Body of pancreas (tissue), 4 donors: ENCODE measurements at regions not wholly inside any gene's neighbourhood (a gene's known extent, or its start where the extent isn't known, plus 50 kb on each side); places are given as distances from the start of the nearest gene placed in this dataset.

ENCODE experiments used
- ATAC-seq: fragments of 150-250 bp; one replicate; pipeline ENCODE4 v1.9.1; 2016
- DNase-seq, 4 donors: peaks; one replicate each; pipeline ENCODE4 v3.0.0-alpha.2; 2019
- H3K27ac ChIP-seq, 4 donors: fragments of 200-600 bp; sonication (generic); 1 replicate in 3 of 4; 2 replicates in 1 of 4; pipeline versions ENCODE4 v1.5.1 to v1.6.1; 2016 to 2019; ENCODE audit warnings: mild to moderate bottlenecking in 1 of 4, mixed read lengths in 1 of 4, moderate library complexity in 1 of 4
- H3K27me3 ChIP-seq, 2 donors: fragments of 200-600 bp; sonication (generic); one replicate each; pipeline ENCODE4 v1.6.0; 2016; ENCODE audit warnings: mild to moderate bottlenecking in 1 of 2
- H3K36me3 ChIP-seq, 2 donors: fragments of 200-600 bp; sonication (generic); replicated peaks in 1 of 2; 2 replicates each; pipeline ENCODE4 v1.5.1; 2016; ENCODE audit warnings: low read depth in 2 of 2; ENCODE audit not compliant: insufficient read depth in 1 of 2
- H3K4me1 ChIP-seq: fragments of 200-600 bp; sonication (generic); one replicate; pipeline ENCODE4 v1.6.0; 2016
- H3K4me3 ChIP-seq, 2 donors: fragments of 200-600 bp; sonication (generic); 1 replicate in 1 of 2; 2 replicates in 1 of 2; pipeline ENCODE4 v1.5.1; 2016 to 2019
- H3K9me3 ChIP-seq, 3 donors: fragments of 200-600 bp; sonication (generic); 1 replicate in 2 of 3; 2 replicates in 1 of 3; pipeline ENCODE4 v1.5.1; 2016
- POLR2A ChIP-seq, 3 donors: fragments of 450-650 bp; IDR thresholded peaks; one replicate each; pipeline ENCODE4 v1.6.1; 2016; ENCODE audit warnings: antibody characterized with exemption in 3 of 3, mild to moderate bottlenecking in 2 of 3
- WGBS, 2 donors: methylation state at CpG; one replicate each; pipeline ENCODE4 v1.1.5; 2017; 5-methylcytosine and 5-hydroxymethylcytosine counted together
- intact Hi-C: fragments of 100-400 bp; cut with DNase I; formaldehyde crosslinking; loops from one replicate; pipeline ENCODE4 v1.15.1; 2023
- TF ChIP-seq, protein P1 (sequence below), 7 experiments: fragments of 450-650 bp in 4 of 7; fragments of 200-600 bp in 3 of 7; sonication (generic) in 3 of 7; IDR thresholded peaks; one replicate each; pipeline ENCODE4 v1.5.1; 2016 to 2019; ENCODE audit warnings: antibody characterized with exemption in 7 of 7

DNA sequence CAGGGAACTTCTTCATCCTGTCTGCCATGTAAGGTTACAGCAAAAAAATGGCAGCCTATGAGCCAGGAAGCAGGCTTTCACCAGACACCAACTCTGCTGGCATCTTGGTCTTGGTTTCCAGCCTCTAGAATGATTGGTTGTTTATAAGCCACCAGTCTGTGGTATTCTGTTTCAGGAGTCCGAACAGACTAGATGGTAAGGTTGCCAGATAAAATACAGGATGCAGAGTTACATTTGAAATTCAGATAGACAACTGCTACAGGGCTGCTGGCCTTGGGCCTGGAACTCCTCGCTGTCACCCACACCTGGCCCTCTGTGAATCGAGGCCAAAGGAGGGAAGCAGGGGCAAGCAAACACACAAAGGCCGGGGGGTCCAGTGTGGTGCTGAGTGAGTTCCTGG, 478.8 kb upstream of the CCL2 start:
- Histone ChIP-seq H3K4me3 (no peak overlapping the region), H3K4me1 (no peaks in the 10 kb centered on the region), H3K27ac (no peak overlapping the region), H3K9me3 (no peaks in the 10 kb centered on the region), H3K27me3 (no peaks in the 10 kb centered on the region), H3K36me3 (no peaks in the 10 kb centered on the region)
- 47 to 66% methylated on average over 4 of the region's 4 CpGs for whole genome bisulfite sequencing, 2 donors
- TF ChIP-seq POLR2A (IDR thresholded peaks at IDR 0.05), result no peak
- TF ChIP-seq, protein P1, sequence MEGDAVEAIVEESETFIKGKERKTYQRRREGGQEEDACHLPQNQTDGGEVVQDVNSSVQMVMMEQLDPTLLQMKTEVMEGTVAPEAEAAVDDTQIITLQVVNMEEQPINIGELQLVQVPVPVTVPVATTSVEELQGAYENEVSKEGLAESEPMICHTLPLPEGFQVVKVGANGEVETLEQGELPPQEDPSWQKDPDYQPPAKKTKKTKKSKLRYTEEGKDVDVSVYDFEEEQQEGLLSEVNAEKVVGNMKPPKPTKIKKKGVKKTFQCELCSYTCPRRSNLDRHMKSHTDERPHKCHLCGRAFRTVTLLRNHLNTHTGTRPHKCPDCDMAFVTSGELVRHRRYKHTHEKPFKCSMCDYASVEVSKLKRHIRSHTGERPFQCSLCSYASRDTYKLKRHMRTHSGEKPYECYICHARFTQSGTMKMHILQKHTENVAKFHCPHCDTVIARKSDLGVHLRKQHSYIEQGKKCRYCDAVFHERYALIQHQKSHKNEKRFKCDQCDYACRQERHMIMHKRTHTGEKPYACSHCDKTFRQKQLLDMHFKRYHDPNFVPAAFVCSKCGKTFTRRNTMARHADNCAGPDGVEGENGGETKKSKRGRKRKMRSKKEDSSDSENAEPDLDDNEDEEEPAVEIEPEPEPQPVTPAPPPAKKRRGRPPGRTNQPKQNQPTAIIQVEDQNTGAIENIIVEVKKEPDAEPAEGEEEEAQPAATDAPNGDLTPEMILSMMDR (IDR thresholded peaks at IDR 0.05), result no peak
- DNase-seq, result no peak
- no peak for ATAC-seq
- intact Hi-C loops, result no loop called here

- no peak overlapping the region for H3K4me3 ChIP-seq
- H3K9me3 ChIP-seq, result no peaks in the 10 kb centered on the region
- WGBS, 2 donors, result 77 to 90% methylated on average over 9 of the region's 9 CpGs
- intact Hi-C loops, result no loop called here
- H3K36me3 ChIP-seq, result no peaks in the 10 kb centered on the region
- no peak for TF ChIP-seq POLR2A (IDR thresholded peaks at IDR 0.05)
- peak in 1 of 4 donors; percentile 19 for DNase-seq
- H3K27me3 ChIP-seq, result no peaks in the 10 kb centered on the region
- no peaks in the 10 kb centered on the region for H3K4me1 ChIP-seq
- no peak for ATAC-seq
- no peak overlapping the region for H3K27ac ChIP-seq
These were observed 478.2 kb upstream of the CCL2 start for GRCh38 chr17:33776903-33777302.

- no peak for TF ChIP-seq POLR2A (IDR thresholded peaks at IDR 0.05)
- TF ChIP-seq, protein P1 (IDR thresholded peaks at IDR 0.05), result no peak
- Histone ChIP-seq H3K4me3 (no peak overlapping the region), H3K27ac (no peak overlapping the region), H3K36me3 (no peaks in the 10 kb centered on the region), H3K27me3 (no peaks in the 10 kb centered on the region), H3K9me3 (no peaks in the 10 kb centered on the region), H3K4me1 (no peaks in the 10 kb centered on the region)
- intact Hi-C loops, result no loop called here
- 59 to 71% methylated on average over 5 of the region's 5 CpGs for WGBS, 2 donors
- DNase-seq (no peak), ATAC-seq (no peak)
These were observed 477.4 kb upstream of the CCL2 start for GRCh38 chr17:33777674-33778073.

DNA sequence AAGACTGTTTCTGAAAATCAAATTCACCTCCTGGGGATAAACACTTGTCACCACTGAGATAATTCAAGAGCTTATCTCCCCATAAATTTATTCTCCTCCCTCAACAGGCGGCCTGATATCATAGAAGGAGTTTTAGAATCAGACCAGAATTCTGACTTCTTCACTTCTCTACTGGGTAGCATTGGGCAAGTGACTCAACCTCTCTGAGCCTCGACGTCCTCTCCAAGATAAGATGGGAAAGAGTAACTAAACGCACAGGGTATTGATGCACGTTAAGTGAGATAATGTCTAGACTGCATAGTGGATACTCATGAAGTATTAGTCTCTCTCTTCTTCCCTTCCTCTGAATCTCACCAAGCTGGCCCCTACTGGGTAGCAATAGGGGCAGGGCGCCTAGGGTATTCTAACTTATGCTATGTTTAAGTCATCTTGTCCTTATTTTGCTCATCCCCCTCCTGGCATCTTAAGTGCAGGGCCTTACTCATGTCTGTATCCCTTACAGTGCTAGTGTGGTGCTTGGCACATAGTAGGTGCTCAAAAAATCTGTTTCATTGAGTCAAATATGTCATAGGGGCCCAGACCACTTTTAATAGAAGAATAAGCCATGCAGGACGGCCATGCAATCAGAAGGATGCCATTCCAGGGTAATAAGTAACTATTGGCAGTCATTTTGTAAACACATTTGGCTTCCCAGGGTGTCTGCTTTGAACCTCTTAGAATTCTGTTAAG, 476.4 kb upstream of the CCL2 start:
- no peak for ATAC-seq
- DNase-seq, result no peak
- Histone ChIP-seq H3K9me3 (no peaks in the 10 kb centered on the region), H3K27me3 (no peaks in the 10 kb centered on the region), H3K4me3 (no peak overlapping the region), H3K36me3 (no peaks in the 10 kb centered on the region), H3K4me1 (no peaks in the 10 kb centered on the region), H3K27ac (no peak overlapping the region)
- no peak for TF ChIP-seq POLR2A (IDR thresholded peaks at IDR 0.05)
- TF ChIP-seq, protein P1 (IDR thresholded peaks at IDR 0.05), result no peak
- intact Hi-C loops, result no loop called here
- WGBS, 2 donors, result 47 to 59% methylated on average over 7 of the region's 7 CpGs

DNA sequence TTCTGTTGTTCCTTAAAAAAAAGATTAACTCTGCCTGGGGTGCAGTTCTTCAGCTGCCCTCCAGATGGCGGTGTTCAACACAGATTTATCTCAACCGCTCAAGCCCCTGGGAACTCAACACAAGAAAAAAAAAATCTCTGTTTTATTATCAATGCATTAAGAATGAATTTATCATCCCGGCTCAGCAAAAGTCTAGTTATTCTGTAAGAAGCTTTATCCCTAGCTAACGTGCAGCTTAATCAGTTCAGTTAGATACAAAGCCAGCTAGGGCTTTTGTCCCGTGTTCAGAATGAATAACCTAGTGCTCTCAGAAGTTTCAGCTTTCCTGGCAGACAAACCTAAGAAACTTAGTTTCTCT, 475.9 kb upstream of the CCL2 start:
- no peaks in the 10 kb centered on the region for H3K9me3 ChIP-seq
- intact Hi-C loops, result no loop called here
- WGBS, 2 donors, result 3 to 6% methylated on average over 5 of the region's 5 CpGs
- H3K36me3 ChIP-seq, result no peaks in the 10 kb centered on the region
- DNase-seq (peak; percentile 50 to 71 (median 63)), ATAC-seq (peak; percentile 53)
- H3K4me3 ChIP-seq, result no peak overlapping the region
- H3K4me1 ChIP-seq, result no peaks in the 10 kb centered on the region
- no peaks in the 10 kb centered on the region for H3K27me3 ChIP-seq
- TF ChIP-seq POLR2A (IDR thresholded peaks at IDR 0.05), result no peak
- TF ChIP-seq, protein P1 (IDR thresholded peaks at IDR 0.05), result peak; percentile 90 to 100 (median 92)
- H3K27ac ChIP-seq, result no peak overlapping the region
